ENCODE measurements at regions not wholly inside any gene's neighbourhood (a gene's known extent, or its start where the extent isn't known, plus 50 kb on each side); places are given as distances from the start of the nearest gene placed in this dataset.

DNA sequence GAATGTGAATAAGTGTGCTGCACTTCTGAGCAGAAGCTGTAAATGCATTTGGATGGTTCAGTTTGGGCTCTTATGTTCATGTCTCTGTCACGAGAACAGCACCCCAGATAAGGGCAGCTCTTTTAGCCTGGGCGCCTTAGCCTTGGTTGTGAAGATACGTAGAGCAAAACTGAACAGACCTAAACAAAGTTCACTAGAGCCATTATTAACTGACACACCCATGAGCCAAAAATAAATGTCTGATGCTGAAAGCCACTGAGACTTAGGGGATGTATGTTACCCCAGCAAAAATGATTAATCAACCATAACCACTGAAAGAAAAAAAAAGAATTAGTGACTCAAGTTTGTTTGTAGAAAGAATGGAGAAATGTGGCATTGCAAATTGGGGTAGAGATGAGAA lies 343.4 kb downstream of the BCAT1 start:
- no peaks in the 10 kb centered on the region for H3K36me3 ChIP-seq (ENCODE audit: control insufficient read depth, insufficient read depth, low read length)
- WGBS (ENCODE audit: insufficient coverage): 40% methylated on average over 3 of the region's 3 CpGs
- no peaks in the 10 kb centered on the region for H3K27me3 ChIP-seq (ENCODE audit: control insufficient read depth, insufficient read depth, low read length)
- H3K27ac Mint-ChIP-seq: no peak overlapping the region
- no peak overlapping the region for H3K4me3 ChIP-seq (ENCODE audit: low read length)
- H3K9me3 Mint-ChIP-seq: peaks cover 0 to 1% of the 10 kb centered on the region in 2 donors
- no peaks in the 10 kb centered on the region for H3K9me3 ChIP-seq (ENCODE audit: control insufficient read depth, insufficient read depth, low read length)
- TF ChIP-seq, protein P1, sequence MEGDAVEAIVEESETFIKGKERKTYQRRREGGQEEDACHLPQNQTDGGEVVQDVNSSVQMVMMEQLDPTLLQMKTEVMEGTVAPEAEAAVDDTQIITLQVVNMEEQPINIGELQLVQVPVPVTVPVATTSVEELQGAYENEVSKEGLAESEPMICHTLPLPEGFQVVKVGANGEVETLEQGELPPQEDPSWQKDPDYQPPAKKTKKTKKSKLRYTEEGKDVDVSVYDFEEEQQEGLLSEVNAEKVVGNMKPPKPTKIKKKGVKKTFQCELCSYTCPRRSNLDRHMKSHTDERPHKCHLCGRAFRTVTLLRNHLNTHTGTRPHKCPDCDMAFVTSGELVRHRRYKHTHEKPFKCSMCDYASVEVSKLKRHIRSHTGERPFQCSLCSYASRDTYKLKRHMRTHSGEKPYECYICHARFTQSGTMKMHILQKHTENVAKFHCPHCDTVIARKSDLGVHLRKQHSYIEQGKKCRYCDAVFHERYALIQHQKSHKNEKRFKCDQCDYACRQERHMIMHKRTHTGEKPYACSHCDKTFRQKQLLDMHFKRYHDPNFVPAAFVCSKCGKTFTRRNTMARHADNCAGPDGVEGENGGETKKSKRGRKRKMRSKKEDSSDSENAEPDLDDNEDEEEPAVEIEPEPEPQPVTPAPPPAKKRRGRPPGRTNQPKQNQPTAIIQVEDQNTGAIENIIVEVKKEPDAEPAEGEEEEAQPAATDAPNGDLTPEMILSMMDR (IDR thresholded peaks at IDR 0.05): no peak
- H3K36me3 Mint-ChIP-seq: no peaks in the 10 kb centered on the region
- H3K4me1 Mint-ChIP-seq: peaks cover 18 to 20% of the 10 kb centered on the region in 2 donors
- H3K4me3 Mint-ChIP-seq: no peak overlapping the region
- no peak overlapping the region for H3K27ac ChIP-seq (ENCODE audit: low read length)
- no peaks in the 10 kb centered on the region for H3K4me1 ChIP-seq (ENCODE audit: control insufficient read depth, insufficient read depth, low read length)
- ATAC-seq (no peak), DNase-seq (no peak)
- no peaks in the 10 kb centered on the region for H3K27me3 Mint-ChIP-seq (ENCODE audit: low read depth in 2 of 2)
- intact Hi-C loops (cut with micrococcal nuclease): no loop called here

DNA sequence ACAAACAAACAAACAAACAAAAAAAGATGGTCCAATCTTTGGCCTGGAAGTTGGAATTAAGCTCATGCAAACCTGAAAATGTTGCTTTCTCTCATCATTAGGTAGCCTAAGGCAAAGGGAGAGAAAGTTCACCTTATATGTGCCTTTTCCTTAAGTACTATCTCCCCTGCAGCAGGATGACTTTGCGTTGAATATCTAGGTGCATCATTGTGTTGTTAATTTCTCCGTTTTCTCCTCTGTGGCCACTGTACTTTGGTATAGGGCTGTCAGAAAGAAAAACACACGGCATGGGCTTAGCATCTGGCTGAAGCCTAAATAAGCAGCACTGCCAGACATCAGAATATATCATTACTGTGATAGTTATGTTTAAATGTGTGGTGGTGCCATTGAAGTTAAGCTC lies 345.5 kb downstream of the BCAT1 start:
- WGBS (ENCODE audit: insufficient coverage): 88% methylated on average over 3 of the region's 3 CpGs
- Mint-ChIP-seq H3K4me1 (peaks cover 9 to 16% of the 10 kb centered on the region in 2 donors), H3K4me3 (no peak overlapping the region), H3K9me3 (no peaks in the 10 kb centered on the region), H3K27ac (no peak overlapping the region), H3K36me3 (no peaks in the 10 kb centered on the region), H3K27me3 (ENCODE audit: low read depth in 2 of 2) (no peaks in the 10 kb centered on the region)
- DNase-seq: no peak
- TF ChIP-seq, protein P1 (IDR thresholded peaks at IDR 0.05): no peak
- H3K27ac ChIP-seq (ENCODE audit: low read length): no peak overlapping the region
- no peaks in the 10 kb centered on the region for H3K27me3 ChIP-seq (ENCODE audit: control insufficient read depth, insufficient read depth, low read length)
- H3K36me3 ChIP-seq (ENCODE audit: control insufficient read depth, insufficient read depth, low read length): no peaks in the 10 kb centered on the region
- H3K4me1 ChIP-seq (ENCODE audit: control insufficient read depth, insufficient read depth, low read length): no peaks in the 10 kb centered on the region
- H3K9me3 ChIP-seq (ENCODE audit: control insufficient read depth, insufficient read depth, low read length): no peaks in the 10 kb centered on the region
- no peak overlapping the region for H3K4me3 ChIP-seq (ENCODE audit: low read length)
- ATAC-seq: no peak
- intact Hi-C loops (cut with micrococcal nuclease): no loop called here

DNA sequence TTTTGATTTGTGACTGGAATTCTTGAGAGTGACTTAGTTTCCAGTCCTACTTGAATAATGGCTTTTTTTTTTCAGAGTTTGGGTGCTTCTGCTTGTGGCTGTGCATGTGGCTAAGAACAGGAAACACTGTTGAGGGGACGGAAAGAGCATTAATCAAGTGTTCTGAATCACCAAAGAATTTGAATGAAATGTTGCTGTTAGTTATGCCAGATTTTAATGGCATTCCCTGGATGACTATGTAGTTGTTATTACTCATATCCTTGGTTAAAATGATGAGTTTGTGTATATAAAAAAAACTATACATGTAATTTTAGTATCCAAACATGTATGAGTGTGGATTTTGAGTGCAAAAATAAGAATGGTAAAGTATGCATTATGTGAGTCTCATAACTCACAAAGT lies 347.9 kb downstream of the BCAT1 start:
- no peaks in the 10 kb centered on the region for H3K27me3 ChIP-seq (ENCODE audit: control insufficient read depth, insufficient read depth, low read length)
- H3K27ac ChIP-seq (ENCODE audit: low read length): no peak overlapping the region
- H3K9me3 ChIP-seq (ENCODE audit: control insufficient read depth, insufficient read depth, low read length): no peaks in the 10 kb centered on the region
- Mint-ChIP-seq H3K27me3 (ENCODE audit: low read depth in 2 of 2) (no peaks in the 10 kb centered on the region), H3K27ac (no peak overlapping the region), H3K9me3 (no peaks in the 10 kb centered on the region), H3K36me3 (no peaks in the 10 kb centered on the region), H3K4me3 (peak overlapping the region; percentile 69), H3K4me1 (peaks cover 6 to 12% of the 10 kb centered on the region in 2 donors)
- ATAC-seq: peak in 2 of 3 donors; percentile 48 to 49
- no peak overlapping the region for H3K4me3 ChIP-seq (ENCODE audit: low read length)
- H3K4me1 ChIP-seq (ENCODE audit: control insufficient read depth, insufficient read depth, low read length): no peaks in the 10 kb centered on the region
- 5% methylated on average over 1 of the region's 1 CpG for WGBS (ENCODE audit: insufficient coverage)
- DNase-seq: no peak
- TF ChIP-seq, protein P1 (IDR thresholded peaks at IDR 0.05): no peak
- H3K36me3 ChIP-seq (ENCODE audit: control insufficient read depth, insufficient read depth, low read length): no peaks in the 10 kb centered on the region
- intact Hi-C loops (cut with micrococcal nuclease): no loop called here

DNA sequence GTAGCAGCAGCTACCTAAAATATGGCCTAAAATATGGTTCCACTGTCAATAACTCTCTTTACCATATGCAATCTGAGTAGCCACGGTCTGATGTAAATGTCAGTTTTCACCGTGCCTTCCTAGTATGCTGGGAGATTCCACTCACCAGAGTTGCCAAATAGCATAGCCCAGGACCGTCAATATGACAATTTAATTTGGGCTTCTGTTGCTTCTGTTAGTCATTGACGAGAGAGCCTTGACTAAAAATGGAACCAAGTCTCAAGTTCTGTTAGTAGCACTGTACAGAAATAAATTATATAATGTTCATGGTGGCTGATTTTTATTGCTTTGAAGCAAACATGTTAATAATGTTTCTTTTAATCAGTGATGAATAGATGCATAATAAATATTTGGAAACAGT lies 348.4 kb downstream of the BCAT1 start:
- H3K27me3 ChIP-seq (ENCODE audit: control insufficient read depth, insufficient read depth, low read length): no peaks in the 10 kb centered on the region
- no peak for DNase-seq
- no peaks in the 10 kb centered on the region for H3K4me1 ChIP-seq (ENCODE audit: control insufficient read depth, insufficient read depth, low read length)
- H3K27ac ChIP-seq (ENCODE audit: low read length): no peak overlapping the region
- Mint-ChIP-seq H3K4me3 (peak overlapping the region; percentile 69), H3K27me3 (ENCODE audit: low read depth in 2 of 2) (no peaks in the 10 kb centered on the region), H3K9me3 (no peaks in the 10 kb centered on the region), H3K4me1 (peaks cover 6 to 12% of the 10 kb centered on the region in 2 donors), H3K27ac (no peak overlapping the region), H3K36me3 (no peaks in the 10 kb centered on the region)
- no peaks in the 10 kb centered on the region for H3K36me3 ChIP-seq (ENCODE audit: control insufficient read depth, insufficient read depth, low read length)
- H3K4me3 ChIP-seq (ENCODE audit: low read length): no peak overlapping the region
- no peak for ATAC-seq
- intact Hi-C loops (cut with micrococcal nuclease): no loop called here
- TF ChIP-seq, protein P1 (IDR thresholded peaks at IDR 0.05): no peak
- WGBS (ENCODE audit: insufficient coverage): 31% methylated on average over 4 of the region's 4 CpGs
- H3K9me3 ChIP-seq (ENCODE audit: control insufficient read depth, insufficient read depth, low read length): no peaks in the 10 kb centered on the region
